ENCODE measurements at regions not wholly inside any gene's neighbourhood (a gene's known extent, or its start where the extent isn't known, plus 50 kb on each side); places are given as distances from the start of the nearest gene placed in this dataset.
A peak's percentile ranks its signal among the peaks of the same experiment; 100 is the strongest.

- peak overlapping the region in 1 of 2 donors; percentile 6 for H3K4me3 ChIP-seq
- peaks cover 0 to 4% of the 10 kb centered on the region in 2 donors for H3K27me3 ChIP-seq
- H3K4me1 ChIP-seq: peaks cover 0 to 11% of the 10 kb centered on the region in 2 donors
- H3K27ac ChIP-seq: no peak overlapping the region
- intact Hi-C loops (cut with DNase I; ENCODE audit: low total_unique reads): no loop called here
- H3K9me3 ChIP-seq: no peaks in the 10 kb centered on the region
- no peak for DNase-seq
- H3K36me3 ChIP-seq: no peaks in the 10 kb centered on the region
- TF ChIP-seq POLR2A (IDR thresholded peaks at IDR 0.05): no peak
- TF ChIP-seq, protein P1, sequence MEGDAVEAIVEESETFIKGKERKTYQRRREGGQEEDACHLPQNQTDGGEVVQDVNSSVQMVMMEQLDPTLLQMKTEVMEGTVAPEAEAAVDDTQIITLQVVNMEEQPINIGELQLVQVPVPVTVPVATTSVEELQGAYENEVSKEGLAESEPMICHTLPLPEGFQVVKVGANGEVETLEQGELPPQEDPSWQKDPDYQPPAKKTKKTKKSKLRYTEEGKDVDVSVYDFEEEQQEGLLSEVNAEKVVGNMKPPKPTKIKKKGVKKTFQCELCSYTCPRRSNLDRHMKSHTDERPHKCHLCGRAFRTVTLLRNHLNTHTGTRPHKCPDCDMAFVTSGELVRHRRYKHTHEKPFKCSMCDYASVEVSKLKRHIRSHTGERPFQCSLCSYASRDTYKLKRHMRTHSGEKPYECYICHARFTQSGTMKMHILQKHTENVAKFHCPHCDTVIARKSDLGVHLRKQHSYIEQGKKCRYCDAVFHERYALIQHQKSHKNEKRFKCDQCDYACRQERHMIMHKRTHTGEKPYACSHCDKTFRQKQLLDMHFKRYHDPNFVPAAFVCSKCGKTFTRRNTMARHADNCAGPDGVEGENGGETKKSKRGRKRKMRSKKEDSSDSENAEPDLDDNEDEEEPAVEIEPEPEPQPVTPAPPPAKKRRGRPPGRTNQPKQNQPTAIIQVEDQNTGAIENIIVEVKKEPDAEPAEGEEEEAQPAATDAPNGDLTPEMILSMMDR (IDR thresholded peaks at IDR 0.05): peak in 1 of 4 experiments; percentile 4
Measured at GRCh38 chr10:128540781-128541761, 414.8 kb upstream of the MKI67 start.

DNA sequence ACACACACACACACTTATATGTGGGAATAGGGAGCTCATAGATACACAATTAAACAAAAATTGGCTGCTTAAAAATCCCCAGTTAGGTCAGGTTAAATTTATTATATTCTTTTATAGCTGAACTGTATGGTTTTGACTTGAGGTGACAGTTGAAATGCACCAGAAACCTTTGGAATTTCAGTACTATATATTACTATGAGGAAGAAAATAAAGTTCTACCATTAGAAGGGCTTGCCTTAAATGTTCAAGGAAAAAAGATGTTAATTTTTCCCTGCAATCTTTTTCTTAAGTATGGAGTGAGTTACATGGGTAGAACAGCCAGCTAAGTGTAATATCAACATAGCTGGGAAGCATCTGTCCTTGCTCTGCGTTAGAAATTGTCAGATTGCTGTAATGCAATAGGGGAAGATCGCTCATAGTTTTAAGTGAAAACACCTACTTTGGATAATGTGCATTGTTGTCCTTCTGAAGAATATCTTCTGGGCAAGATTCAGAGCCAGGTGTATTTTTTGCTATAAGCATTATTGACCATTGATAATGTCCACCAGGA lies 415.8 kb upstream of the MKI67 start:
- H3K4me1 ChIP-seq: peaks cover 0 to 11% of the 10 kb centered on the region in 2 donors
- peaks cover 0 to 4% of the 10 kb centered on the region in 2 donors for H3K27me3 ChIP-seq
- H3K36me3 ChIP-seq: no peaks in the 10 kb centered on the region
- H3K4me3 ChIP-seq: no peak overlapping the region
- H3K9me3 ChIP-seq: no peaks in the 10 kb centered on the region
- H3K27ac ChIP-seq: no peak overlapping the region
- TF ChIP-seq, protein P1 (IDR thresholded peaks at IDR 0.05): no peak
- no peak for TF ChIP-seq POLR2A (IDR thresholded peaks at IDR 0.05)
- intact Hi-C loops (cut with DNase I; ENCODE audit: low total_unique reads): no loop called here
- DNase-seq: no peak

GRCh38 chr10:128542659-128543058 lies 416.4 kb upstream of the MKI67 start:
- H3K4me3 ChIP-seq: no peak overlapping the region
- TF ChIP-seq, protein P1 (IDR thresholded peaks at IDR 0.05): no peak
- no peak for TF ChIP-seq POLR2A (IDR thresholded peaks at IDR 0.05)

GRCh38 chr10:128543151-128543550 lies 416.9 kb upstream of the MKI67 start:
- H3K9me3 ChIP-seq: no peaks in the 10 kb centered on the region
- DNase-seq: no peak
- peaks cover 0 to 11% of the 10 kb centered on the region in 2 donors for H3K4me1 ChIP-seq
- H3K27ac ChIP-seq: no peak overlapping the region
- peaks cover 0 to 4% of the 10 kb centered on the region in 2 donors for H3K27me3 ChIP-seq
- no peak overlapping the region for H3K4me3 ChIP-seq
- intact Hi-C loops (cut with DNase I; ENCODE audit: low total_unique reads): no loop called here
- TF ChIP-seq POLR2A (IDR thresholded peaks at IDR 0.05): no peak
- H3K36me3 ChIP-seq: no peaks in the 10 kb centered on the region

More at GRCh38 chr10:128542659-128543058, 416.4 kb upstream of the MKI67 start:
- H3K4me1 ChIP-seq: peaks cover 0 to 11% of the 10 kb centered on the region in 2 donors
- intact Hi-C loops (cut with DNase I; ENCODE audit: low total_unique reads): no loop called here
- no peak overlapping the region for H3K27ac ChIP-seq
- no peak for DNase-seq
- H3K36me3 ChIP-seq: no peaks in the 10 kb centered on the region
- H3K9me3 ChIP-seq: no peaks in the 10 kb centered on the region
- peaks cover 0 to 4% of the 10 kb centered on the region in 2 donors for H3K27me3 ChIP-seq

DNA sequence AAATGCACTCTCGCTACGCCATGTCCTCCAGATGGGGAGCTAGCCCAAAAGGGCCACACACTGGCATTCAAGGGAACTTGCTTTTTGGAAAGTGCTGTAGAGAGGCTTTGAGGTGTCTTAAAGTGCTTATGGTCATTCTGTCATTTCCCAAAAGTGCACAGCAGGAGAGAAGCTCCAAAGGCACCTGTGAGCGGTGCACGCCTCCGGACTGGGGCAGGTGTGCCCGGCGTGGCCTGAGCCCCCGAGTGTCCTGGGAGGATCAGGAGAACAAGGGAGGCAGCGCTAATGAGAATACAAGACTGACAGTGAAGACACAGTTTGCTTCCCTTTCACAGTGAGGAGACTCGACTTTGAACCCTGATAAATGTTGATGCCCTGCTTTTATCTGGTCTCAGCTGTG lies 419.0 kb upstream of the MKI67 start:
- TF ChIP-seq POLR2A (IDR thresholded peaks at IDR 0.05): no peak
- TF ChIP-seq, protein P1 (IDR thresholded peaks at IDR 0.05): no peak
- no peak overlapping the region for H3K4me3 ChIP-seq
- intact Hi-C loops (cut with DNase I; ENCODE audit: low total_unique reads): no loop called here
- H3K9me3 ChIP-seq: no peaks in the 10 kb centered on the region
- H3K27me3 ChIP-seq: no peaks in the 10 kb centered on the region
- peaks cover 0 to 6% of the 10 kb centered on the region in 2 donors for H3K4me1 ChIP-seq
- H3K27ac ChIP-seq: no peak overlapping the region
- H3K36me3 ChIP-seq: no peaks in the 10 kb centered on the region
- DNase-seq: no peak

All from uterus (tissue), 3 donors.